HEK293T (cell line): ENCODE measurements at regions not wholly inside any gene's neighbourhood (a gene's known extent, or its start where the extent isn't known, plus 50 kb on each side); places are given as distances from the start of the nearest gene placed in this dataset.
"Not testable (repeated sequence)": the region's sequence is repeated elsewhere in the genome, so short reads cannot be mapped to it uniquely, and the experiment has no call there.

ENCODE experiments used
- BHLHE40 ChIP-seq: fragments of 450-650 bp; IDR thresholded peaks from 2 replicates; pipeline ENCODE4 v1.6.1; 2016; ENCODE audit warnings: mild to moderate bottlenecking, moderate library complexity, borderline replicate concordance
- CTBP1 ChIP-seq: fragments of 450-650 bp; IDR thresholded peaks from 2 replicates; pipeline ENCODE4 v1.6.1; 2016; ENCODE audit warnings: borderline replicate concordance
- FOXK2 ChIP-seq: fragments of 450-650 bp; IDR thresholded peaks from 2 replicates; pipeline ENCODE4 v1.6.1; 2016; ENCODE audit warnings: mild to moderate bottlenecking
- HDGF ChIP-seq: fragments of 450-650 bp; IDR thresholded peaks from 2 replicates; pipeline ENCODE4 v1.6.1; 2017; ENCODE audit warnings: antibody characterized with exemption, borderline replicate concordance
- LEF1 ChIP-seq: fragments of 450-650 bp; IDR thresholded peaks from 2 replicates; pipeline ENCODE4 v1.6.1; 2017; ENCODE audit warnings: mild to moderate bottlenecking, borderline replicate concordance
- SP1 ChIP-seq: fragments of 450-650 bp; IDR thresholded peaks from 2 replicates; pipeline ENCODE4 v1.6.1; 2017
- TF ChIP-seq, protein P1 (sequence below): fragments of 450-650 bp; IDR thresholded peaks from 2 replicates; pipeline ENCODE4 v1.6.1; 2016

DNA sequence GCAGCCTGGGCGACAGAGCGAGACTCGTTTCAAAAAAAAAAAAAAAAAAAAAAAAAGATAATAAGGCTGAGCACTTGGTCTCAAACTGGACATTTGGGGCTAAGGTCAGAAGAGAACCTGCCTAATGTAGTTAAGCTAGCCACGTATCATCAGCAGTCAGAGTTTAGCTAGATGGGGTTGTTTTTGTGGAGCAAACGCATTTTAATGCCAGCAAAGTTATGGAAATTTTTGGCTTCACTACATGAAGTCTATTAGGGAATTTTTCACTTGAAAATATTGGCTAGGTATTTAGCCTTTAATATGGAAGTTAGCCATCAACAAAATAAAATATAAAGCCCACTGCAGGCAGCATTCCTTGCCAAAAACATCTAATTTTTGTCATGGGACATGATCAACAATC lies 902.9 kb upstream of the CDH18 start:
- not testable (repeated sequence) for TF ChIP-seq BHLHE40, FOXK2, LEF1, SP1, HDGF, CTBP1
- TF ChIP-seq, protein P1, sequence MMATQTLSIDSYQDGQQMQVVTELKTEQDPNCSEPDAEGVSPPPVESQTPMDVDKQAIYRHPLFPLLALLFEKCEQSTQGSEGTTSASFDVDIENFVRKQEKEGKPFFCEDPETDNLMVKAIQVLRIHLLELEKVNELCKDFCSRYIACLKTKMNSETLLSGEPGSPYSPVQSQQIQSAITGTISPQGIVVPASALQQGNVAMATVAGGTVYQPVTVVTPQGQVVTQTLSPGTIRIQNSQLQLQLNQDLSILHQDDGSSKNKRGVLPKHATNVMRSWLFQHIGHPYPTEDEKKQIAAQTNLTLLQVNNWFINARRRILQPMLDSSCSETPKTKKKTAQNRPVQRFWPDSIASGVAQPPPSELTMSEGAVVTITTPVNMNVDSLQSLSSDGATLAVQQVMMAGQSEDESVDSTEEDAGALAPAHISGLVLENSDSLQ, result not testable (repeated sequence)
